PFSK-1 (cell line): ENCODE measurements at regions not wholly inside any gene's neighbourhood (a gene's known extent, or its start where the extent isn't known, plus 50 kb on each side); places are given as distances from the start of the nearest gene placed in this dataset.

Source experiments
- FOXP2 ChIP-seq: optimal IDR thresholded peaks from 2 replicates; pipeline ENCODE3; 2011; ENCODE audit warnings: borderline replicate concordance, control low read depth, inconsistent platforms; ENCODE audit not compliant: insufficient read depth; ENCODE audit errors: extremely low read length, extremely low read depth
- POLR2AphosphoS5 ChIP-seq: IDR thresholded peaks from 2 replicates; pipeline ENCODE4 v1.6.1; 2012; ENCODE audit warnings: low read depth, mild to moderate bottlenecking, control low read depth, low read length, moderate library complexity
- REST ChIP-seq, 2 experiments: IDR thresholded peaks; 2 replicates each; pipeline versions ENCODE4 v1.6.1 to v1.8.0; 2011 to 2012; ENCODE audit warnings: low read depth in 2 of 2, low read length in 2 of 2, control low read depth in 1 of 2, inconsistent platforms in 1 of 2, mild to moderate bottlenecking in 1 of 2, moderate library complexity in 1 of 2; ENCODE audit not compliant: insufficient read depth in 1 of 2
- SIN3A ChIP-seq: IDR thresholded peaks from 2 replicates; pipeline ENCODE4 v1.6.1; 2012; ENCODE audit warnings: mild to moderate bottlenecking, low read length, moderate library complexity, borderline replicate concordance; ENCODE audit not compliant: insufficient read depth
- TAF1 ChIP-seq: IDR thresholded peaks from 2 replicates; pipeline ENCODE4 v1.6.1; 2012; ENCODE audit warnings: low read length, control low read depth, borderline replicate concordance; ENCODE audit not compliant: insufficient read depth

- TF ChIP-seq TAF1 (no peak), FOXP2 (no peak), REST (IDR thresholded peaks at IDR 0.05; ENCODE audit: insufficient read depth in 1 of 2, low read depth in 2 of 2, low read length in 2 of 2) (no peak), POLR2AphosphoS5 (no peak), SIN3A (no peak)
These were observed 111.9 kb downstream of the OSR1 start for GRCh38 chr2:19246496-19246895.

- TF ChIP-seq SIN3A, result no peak
- TF ChIP-seq REST (IDR thresholded peaks at IDR 0.05; ENCODE audit: insufficient read depth in 1 of 2, low read depth in 2 of 2, low read length in 2 of 2), result no peak
- TF ChIP-seq FOXP2, result no peak
- no peak for TF ChIP-seq TAF1
These were observed 113.7 kb downstream of the OSR1 start for GRCh38 chr2:19244460-19245363.

- TF ChIP-seq FOXP2 (no peak), TAF1 (no peak), SIN3A (no peak), POLR2AphosphoS5 (no peak), REST (IDR thresholded peaks at IDR 0.05; ENCODE audit: insufficient read depth in 1 of 2, low read depth in 2 of 2, low read length in 2 of 2) (no peak)
These were observed 119.9 kb downstream of the OSR1 start for GRCh38 chr2:19238440-19239060.

- TF ChIP-seq TAF1, result no peak
- TF ChIP-seq REST (IDR thresholded peaks at IDR 0.05; ENCODE audit: insufficient read depth in 1 of 2, low read depth in 2 of 2, low read length in 2 of 2), result no peak
- TF ChIP-seq SIN3A, result no peak
- no peak for TF ChIP-seq POLR2AphosphoS5
- TF ChIP-seq FOXP2, result no peak
These were observed 123.1 kb downstream of the OSR1 start for GRCh38 chr2:19235308-19235707.
